ENCODE measurements at regions not wholly inside any gene's neighbourhood (a gene's known extent, or its start where the extent isn't known, plus 50 kb on each side); places are given as distances from the start of the nearest gene placed in this dataset.

- TF ChIP-seq MAX (IDR thresholded peaks at IDR 0.05), result peak; percentile 81
- peak; percentile 87 for TF ChIP-seq HNF4G (IDR thresholded peaks at IDR 0.05)
- peak; percentile 38 to 51 for TF ChIP-seq RAD21 (IDR thresholded peaks at IDR 0.05)
- peak; percentile 84 for TF ChIP-seq ZBTB33 (IDR thresholded peaks at IDR 0.05)
- TF ChIP-seq HNF4A (conservative IDR thresholded peaks at IDR 0.05), result peak; percentile 98 to 99
Measured at GRCh38 chr7:156527458-156527890, 113.1 kb upstream of the RNF32 start (continued).

GRCh38 chr7:156524818-156525597 lies 115.6 kb upstream of the RNF32 start:
- H3K9me3 ChIP-seq (ENCODE audit: control insufficient read depth in 4 of 4, low read length in 3 of 4), result no peaks in the 10 kb centered on the region
- DNase-seq (ENCODE audit: low spot score), result no peak
- WGBS, result 38% methylated on average over 11 of the region's 11 CpGs
- peak overlapping the region; percentile 78 to 82 for H3K27ac ChIP-seq (ENCODE audit: low read depth in 1 of 2, low read length in 2 of 2)
- peaks cover 5 to 23% (median 17%) of the 10 kb centered on the region in 4 donors for H3K4me1 ChIP-seq (ENCODE audit: control insufficient read depth in 4 of 4, insufficient read depth in 4 of 4, low read length in 3 of 4)
- TF ChIP-seq ZBTB33 (IDR thresholded peaks at IDR 0.05), result no peak
- TF ChIP-seq HNF4A (conservative IDR thresholded peaks at IDR 0.05), result peak; percentile 69 to 75
- TF ChIP-seq REST (IDR thresholded peaks at IDR 0.05), result peak; percentile 39
- peak in 1 of 2 donors; percentile 35 for TF ChIP-seq RXRA (IDR thresholded peaks at IDR 0.05)
- TF ChIP-seq JUND (IDR thresholded peaks at IDR 0.05), result no peak
- TF ChIP-seq NR2F2 (IDR thresholded peaks at IDR 0.05), result no peak
- TF ChIP-seq FOXA1 (IDR thresholded peaks at IDR 0.05), result no peak
- TF ChIP-seq ATF3 (IDR thresholded peaks at IDR 0.05), result no peak
- no peak for TF ChIP-seq CTCF (IDR thresholded peaks at IDR 0.05; ENCODE audit: low read depth, low read length, missing input control)
- no peak for TF ChIP-seq EGR1 (IDR thresholded peaks at IDR 0.05; ENCODE audit: low read depth in 2 of 2)
- no peak for TF ChIP-seq HNF4G (IDR thresholded peaks at IDR 0.05)
- TF ChIP-seq GABPA (IDR thresholded peaks at IDR 0.05 in 1 of 2, conservative IDR thresholded peaks at IDR 0.05 in 1 of 2), result no peak
- no peak for TF ChIP-seq TAF1 (conservative IDR thresholded peaks at IDR 0.05)
- TF ChIP-seq FOXA2 (IDR thresholded peaks at IDR 0.05), result no peak
- peak; percentile 49 for TF ChIP-seq SP1 (IDR thresholded peaks at IDR 0.05)
- no peak for TF ChIP-seq RAD21 (IDR thresholded peaks at IDR 0.05)
- TF ChIP-seq MAX (IDR thresholded peaks at IDR 0.05), result no peak
- TF ChIP-seq YY1 (IDR thresholded peaks at IDR 0.05), result peak; percentile 58
- peak overlapping the region; percentile 78 to 81 for H3K9ac ChIP-seq (ENCODE audit: low read depth in 1 of 2, low read length in 2 of 2)
- peak overlapping the region in 2 of 3 donors; percentile 10 to 39 for H3K4me3 ChIP-seq (ENCODE audit: low read depth in 1 of 3, low read length in 3 of 3)
- no peaks in the 10 kb centered on the region for H3K27me3 ChIP-seq (ENCODE audit: control insufficient read depth in 4 of 4, insufficient read depth in 4 of 4, low read length in 3 of 4)
- no peaks in the 10 kb centered on the region for H3K36me3 ChIP-seq (ENCODE audit: control insufficient read depth in 4 of 4, insufficient read depth in 3 of 4, low read depth in 1 of 4, low read length in 3 of 4)
